Skin epidermis (tissue), 12 donors: ENCODE measurements at regions not wholly inside any gene's neighbourhood (a gene's known extent, or its start where the extent isn't known, plus 50 kb on each side); places are given as distances from the start of the nearest gene placed in this dataset.

Experiments used
- H3K27ac ChIP-seq, 21 experiments: fragments of 200-600 bp; sonication (generic) in 11 of 21; one replicate each; pipeline ENCODE4 v1.5.0; 2020; ENCODE audit warnings: mild to moderate bottlenecking in 3 of 21, inconsistent platforms in 2 of 21, moderate library complexity in 2 of 21
- H3K4me3 ChIP-seq, 7 experiments: fragments of 200-600 bp; sonication (generic) in 2 of 7; one replicate each; pipeline ENCODE4 v1.5.0; 2020; ENCODE audit warnings: inconsistent platforms in 2 of 7, mild to moderate bottlenecking in 2 of 7, moderate library complexity in 1 of 7

DNA sequence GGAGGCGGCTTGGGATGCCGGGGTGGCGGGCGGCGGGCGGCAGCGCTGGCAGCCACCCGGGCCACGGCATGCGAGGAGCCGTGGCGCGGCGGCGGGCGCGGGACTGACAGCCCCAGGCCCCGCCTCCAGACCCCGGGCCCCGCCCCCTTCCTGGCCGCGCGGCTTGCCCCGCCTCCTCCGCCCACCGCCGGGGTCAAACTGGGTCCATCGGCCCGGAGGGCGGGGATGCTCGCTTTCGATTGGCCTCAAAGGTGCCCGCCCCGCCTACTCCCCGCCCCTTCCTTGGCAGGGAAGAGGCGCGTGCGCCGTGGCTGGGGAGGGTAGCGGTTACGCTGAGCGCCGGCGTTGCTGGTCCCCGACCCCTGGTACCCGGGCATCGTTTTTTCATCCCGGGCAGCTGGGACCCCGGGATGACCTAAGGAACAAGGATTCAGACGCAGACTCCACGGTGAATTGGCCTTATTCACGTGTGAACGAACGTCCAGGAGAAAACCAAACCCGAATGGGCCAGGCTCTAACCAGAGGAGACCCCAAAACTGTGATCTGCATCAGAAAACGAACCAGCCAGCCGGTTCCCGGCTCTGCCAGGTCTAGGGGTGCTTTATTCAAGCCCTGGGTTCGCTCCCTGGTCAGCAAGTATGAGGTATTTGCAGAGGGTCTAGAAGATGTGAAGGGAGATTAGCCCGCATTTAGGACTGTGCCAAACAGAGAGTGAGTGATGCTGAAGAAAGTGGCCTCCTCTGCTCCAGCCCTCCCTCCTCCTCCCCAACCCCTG is 117.2 kb upstream of the GUCA2B start:
- peak overlapping the region; percentile 59 to 95 (median 77) for H3K4me3 ChIP-seq
- H3K27ac ChIP-seq = peak overlapping the region in 2 of 21 experiments; percentile 69 to 73

DNA sequence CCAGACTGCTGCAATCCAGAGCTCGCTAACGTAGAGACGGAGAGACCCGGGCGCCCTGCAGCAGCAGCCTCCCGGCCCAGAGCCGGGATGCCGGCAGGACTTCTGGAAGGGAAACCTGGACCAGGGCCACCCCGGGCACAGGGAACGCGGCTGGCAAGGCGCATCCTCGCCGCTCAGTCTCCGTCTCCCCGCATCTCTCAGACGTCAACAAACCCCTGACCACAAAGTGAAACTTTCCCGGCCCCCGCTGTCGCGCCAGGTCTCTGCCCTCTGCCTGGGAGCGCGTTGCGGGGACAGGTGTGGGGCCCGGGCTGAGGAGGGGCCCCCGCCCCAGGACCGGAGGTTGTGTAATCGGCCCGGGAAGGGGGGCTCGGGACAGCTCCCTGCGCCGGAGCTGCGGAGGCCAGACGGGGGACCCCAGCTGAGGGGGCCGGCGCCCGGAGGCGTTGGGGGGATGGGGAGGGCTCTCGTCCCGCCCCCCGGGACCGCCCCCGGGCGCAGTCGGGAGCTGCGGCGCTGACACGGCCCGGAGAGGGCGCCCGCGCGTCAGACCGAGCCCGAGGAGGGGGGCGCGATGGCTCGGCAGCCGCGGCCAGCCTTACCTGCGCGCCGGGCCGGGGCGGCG is 116.6 kb upstream of the HIVEP3 start:
- Histone ChIP-seq H3K27ac (peak overlapping the region in 12 of 21 experiments; percentile 32 to 73 (median 57)), H3K4me3 (peak overlapping the region; percentile 59 to 95 (median 77))

DNA sequence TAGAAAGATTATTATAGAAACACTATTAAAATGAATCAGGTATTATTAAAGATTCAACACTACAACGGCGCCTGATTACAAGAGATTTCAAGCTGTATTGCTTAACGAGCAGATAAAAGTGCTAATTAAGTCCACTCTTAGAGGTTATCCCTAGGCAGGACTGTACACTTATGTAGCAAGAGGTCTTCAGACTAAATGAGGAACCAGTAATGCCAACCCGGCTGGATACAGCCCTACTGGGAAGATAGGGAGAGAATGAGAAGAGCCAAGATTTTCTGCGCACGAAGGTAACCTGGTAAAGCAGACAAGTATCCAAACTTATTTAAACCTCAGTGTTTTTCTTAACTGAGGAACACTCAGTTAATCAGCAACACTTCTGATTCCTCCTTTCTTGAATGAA is 115.7 kb upstream of the HIVEP3 start:
- no peak overlapping the region for H3K27ac ChIP-seq

DNA sequence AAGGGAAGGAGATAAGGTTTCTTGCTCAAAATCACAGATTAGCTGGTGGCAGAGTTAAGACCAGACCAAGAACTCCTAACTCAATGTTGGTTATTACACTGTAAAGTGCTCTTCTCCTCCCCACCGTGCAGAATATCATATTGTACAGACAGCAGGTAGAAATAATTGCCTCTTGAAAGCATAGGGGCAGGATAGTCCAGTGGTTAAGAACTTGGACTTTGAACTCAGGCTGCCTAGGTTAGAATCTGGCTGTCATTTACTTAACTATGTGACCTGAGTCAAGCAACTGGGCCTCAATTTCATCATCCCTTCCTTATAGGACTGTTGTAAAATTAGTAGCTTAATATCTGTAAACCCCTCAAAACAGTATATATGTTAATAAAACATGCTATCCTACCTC is 114.9 kb upstream of the HIVEP3 start:
- H3K27ac ChIP-seq = no peak overlapping the region
- H3K4me3 ChIP-seq = no peak overlapping the region

More for the DNA sequence above, 115.7 kb upstream of the HIVEP3 start:
- peak overlapping the region in 2 of 7 experiments; percentile 86 to 95 for H3K4me3 ChIP-seq

DNA sequence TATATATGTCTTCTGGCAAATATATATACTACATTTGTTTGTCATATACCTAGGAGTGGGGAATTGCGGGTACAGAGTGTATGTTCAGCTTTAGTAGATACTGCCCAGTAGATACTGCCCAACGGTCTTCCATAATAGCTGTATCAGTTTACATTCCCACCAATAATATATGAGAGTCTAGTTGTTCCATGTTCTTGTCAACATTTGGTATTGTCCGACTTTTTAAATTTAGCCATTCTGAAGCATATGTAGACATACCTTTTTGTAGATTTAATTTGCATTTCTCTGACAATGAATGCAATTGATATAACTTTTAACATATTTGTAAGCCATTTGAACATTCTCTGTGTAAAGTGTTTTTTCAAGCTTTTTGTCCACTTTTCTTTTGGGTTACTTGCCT is 99.0 kb upstream of the HIVEP3 start:
- Histone ChIP-seq H3K4me3 (no peak overlapping the region), H3K27ac (no peak overlapping the region)

DNA sequence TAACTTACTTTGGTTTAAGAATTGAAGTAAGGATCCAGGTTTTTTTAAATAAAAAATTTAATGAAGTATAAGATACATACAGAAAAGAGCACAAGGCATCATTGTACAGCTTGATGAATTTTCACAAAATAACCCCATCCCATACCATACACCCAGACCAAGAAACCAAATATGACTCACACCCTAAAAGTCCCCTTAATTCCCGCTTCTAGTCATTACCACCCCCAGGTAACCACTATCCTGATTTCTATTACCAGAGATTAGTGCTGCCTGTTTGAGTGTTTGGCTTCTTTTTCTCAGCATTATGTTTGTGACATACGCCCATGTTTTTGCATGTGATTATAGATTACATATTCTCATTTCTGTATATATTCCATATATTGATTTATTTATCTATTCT is 98.5 kb upstream of the HIVEP3 start:
- H3K4me3 ChIP-seq = no peak overlapping the region
- no peak overlapping the region for H3K27ac ChIP-seq

DNA sequence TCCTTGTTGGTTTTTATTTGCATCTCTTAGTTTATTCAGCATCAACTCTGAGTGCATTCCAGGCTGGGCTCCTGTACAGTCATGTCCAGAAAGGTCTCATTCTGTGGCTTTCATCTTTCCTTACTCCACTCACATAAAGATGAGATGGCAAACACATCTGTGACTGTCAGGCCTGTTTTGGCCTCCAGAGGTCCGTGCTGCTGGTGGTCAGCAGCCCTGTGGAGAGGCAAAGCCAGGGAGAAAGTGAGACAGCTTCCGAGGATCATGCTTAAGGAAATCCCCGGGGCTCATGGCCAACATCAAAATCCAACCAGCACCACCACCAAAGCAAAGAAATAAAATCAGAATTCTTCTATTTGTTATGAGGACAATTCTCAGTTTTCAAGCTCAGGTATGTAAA is 96.1 kb upstream of the HIVEP3 start:
- no peak overlapping the region for H3K27ac ChIP-seq
- H3K4me3 ChIP-seq = no peak overlapping the region

DNA sequence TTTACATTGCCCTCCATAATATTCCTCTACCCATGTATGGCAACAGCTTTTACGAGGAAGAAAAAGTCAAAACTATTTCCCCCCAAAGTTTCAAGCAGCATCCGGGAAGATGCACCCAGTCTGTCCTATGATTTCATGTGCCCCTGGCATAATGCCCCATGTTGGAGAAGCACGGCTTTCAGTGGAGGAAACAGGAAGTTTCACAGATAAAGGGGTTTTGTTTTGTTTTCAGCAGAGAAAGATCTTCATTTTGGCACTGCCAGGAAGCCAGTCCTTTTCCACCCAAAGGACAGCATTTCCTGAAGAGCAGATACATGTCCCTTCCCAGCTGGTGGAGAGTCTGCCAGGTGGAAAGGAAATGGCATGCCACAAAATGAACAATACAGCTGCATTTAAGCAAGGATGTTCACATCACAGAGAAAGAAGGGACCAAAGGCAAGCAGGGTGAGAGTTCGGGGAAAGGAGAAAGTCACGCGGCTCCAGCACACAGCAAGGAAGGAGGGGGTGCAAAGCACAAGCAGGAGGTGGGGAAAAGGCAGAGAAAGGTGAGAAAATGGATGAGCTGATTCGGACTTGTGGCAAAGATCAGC is 95.3 kb upstream of the HIVEP3 start:
- H3K27ac ChIP-seq = peak overlapping the region in 1 of 21 experiments; percentile 16
- H3K4me3 ChIP-seq = no peak overlapping the region

DNA sequence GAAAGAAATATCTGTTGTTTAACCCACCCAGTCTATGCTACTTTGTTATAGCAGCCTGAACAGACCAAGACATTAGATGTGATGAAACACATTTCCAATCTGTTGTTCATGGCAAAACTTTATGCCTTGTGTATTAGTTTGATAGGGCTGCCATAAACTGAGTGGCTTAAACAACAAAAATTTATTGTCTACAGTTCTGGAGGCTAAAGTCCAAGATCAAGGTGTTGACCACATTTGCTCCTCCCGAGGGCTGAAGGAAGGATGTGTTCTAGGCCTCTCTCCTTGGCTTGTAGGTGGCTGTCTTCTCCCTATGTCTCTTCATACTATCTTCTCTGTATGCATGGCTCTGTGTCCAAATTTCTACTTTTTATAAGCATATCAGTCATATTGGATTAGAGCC is 94.1 kb upstream of the HIVEP3 start:
- H3K27ac ChIP-seq = no peak overlapping the region

DNA sequence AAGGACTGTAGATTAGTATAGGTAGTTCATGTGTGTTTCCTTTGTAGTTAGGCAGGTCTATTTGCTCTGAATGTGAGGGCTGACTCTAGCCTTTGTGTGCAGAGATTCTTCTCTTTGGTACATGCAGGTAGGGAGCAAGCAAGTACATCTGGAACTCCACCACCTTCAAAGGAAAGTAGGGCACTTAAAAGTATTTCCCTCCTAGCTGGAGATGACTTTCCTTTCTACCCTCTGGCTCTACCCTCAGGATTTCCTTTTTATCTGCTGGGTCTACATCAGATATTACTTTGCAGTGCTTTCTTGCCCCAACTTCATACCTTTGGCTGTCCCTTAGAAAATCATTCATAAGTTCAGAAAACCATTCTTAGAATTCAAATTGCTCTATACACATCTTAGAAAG is 91.7 kb upstream of the HIVEP3 start:
- H3K27ac ChIP-seq = no peak overlapping the region
- no peak overlapping the region for H3K4me3 ChIP-seq

More for the DNA sequence above, 94.1 kb upstream of the HIVEP3 start:
- no peak overlapping the region for H3K4me3 ChIP-seq

DNA sequence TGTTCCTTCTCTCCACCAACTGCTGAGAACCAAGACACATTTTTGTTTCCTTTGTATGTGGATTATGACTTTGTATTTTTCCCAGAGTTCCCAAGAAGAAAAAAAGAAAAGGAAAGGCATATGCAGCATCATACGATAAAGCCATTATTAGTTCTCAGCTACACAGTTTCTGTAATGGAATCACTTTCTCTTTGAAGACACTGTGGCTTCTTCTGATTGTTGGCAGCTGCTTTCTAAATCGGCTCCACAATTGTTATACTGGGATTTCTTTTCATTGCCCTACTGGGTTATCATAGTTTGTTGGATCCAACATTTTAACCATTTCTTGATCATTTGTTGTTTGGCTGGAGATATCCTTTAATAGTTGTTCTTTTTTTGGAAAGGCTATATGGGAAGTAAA is 89.5 kb upstream of the HIVEP3 start:
- Histone ChIP-seq H3K4me3 (no peak overlapping the region), H3K27ac (no peak overlapping the region)

DNA sequence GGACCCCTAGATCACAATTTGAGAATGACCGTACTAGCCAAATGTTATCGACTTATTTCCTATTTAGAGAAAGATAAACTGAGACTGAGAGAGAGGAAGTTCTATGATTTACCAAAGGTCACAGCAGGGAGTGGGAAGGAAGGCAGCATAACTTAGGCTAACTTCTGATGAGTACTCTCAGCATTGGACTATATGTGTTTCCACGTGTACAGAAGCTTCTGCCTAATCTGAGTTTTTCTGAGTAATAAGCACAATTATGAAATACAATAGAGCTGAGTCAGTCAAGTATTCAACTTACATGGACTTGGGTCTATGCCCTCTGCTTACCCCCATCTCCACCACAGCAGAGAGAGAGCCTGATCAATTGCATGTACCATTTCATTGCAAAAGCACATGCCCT is 88.1 kb upstream of the HIVEP3 start:
- Histone ChIP-seq H3K27ac (no peak overlapping the region), H3K4me3 (no peak overlapping the region)

DNA sequence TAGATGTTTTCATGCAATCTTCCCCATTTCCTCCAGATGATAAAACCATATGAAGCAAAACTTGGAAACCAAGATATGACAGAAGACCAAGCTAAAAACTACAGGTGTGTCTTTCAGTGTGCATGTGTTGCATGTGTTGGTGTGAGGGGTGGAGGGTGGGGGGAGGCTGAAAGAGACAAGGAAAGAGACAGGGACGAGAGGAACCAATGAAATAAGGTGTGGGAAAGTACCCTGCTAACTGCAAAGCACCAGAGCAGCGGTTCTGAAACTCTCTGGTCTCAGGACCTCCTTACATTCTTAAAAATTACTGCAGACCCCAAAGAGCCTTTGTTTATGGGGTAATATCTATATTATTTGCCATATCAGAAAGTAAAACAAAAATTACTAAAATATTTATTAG is 87.4 kb upstream of the HIVEP3 start:
- H3K4me3 ChIP-seq = no peak overlapping the region
- H3K27ac ChIP-seq = no peak overlapping the region

DNA sequence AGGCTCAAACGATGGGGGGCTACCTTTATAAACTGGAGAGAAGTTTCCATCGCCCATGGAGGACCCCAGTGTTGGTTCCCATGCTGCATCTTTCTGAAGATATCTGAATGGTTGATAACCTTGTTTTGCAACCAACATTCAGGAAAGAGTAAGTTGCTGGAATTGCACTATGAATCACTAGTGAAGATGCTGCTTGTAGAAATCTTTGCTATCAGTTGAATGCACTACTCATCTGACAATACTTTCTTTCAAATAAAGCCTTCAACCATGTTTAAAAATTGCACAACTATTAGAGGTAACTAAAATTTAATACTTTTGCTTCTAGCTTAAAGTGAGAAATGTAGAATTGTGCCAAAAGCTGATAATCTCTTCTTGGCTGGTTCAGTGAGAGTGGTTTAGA is 86.8 kb upstream of the HIVEP3 start:
- no peak overlapping the region for H3K27ac ChIP-seq
- no peak overlapping the region for H3K4me3 ChIP-seq

DNA sequence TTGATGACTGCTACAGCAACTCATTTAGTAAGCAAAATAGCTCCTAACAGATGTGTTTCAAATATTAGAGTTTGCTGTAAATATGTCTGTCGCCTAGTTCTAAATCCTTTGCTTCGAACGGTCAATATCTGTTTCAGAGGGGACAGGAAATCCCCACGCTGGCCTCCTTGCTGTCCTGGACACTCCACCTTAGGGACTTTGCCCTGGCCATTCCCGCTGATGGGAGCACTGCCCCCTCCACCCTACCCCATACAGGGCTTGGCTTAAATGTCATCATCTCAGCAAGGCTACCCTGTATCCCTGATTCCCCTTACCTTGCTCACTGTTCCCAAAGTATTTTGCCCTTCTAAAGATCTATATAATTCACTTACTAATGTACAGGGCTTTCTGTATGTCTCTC is 86.1 kb upstream of the HIVEP3 start:
- Histone ChIP-seq H3K4me3 (no peak overlapping the region), H3K27ac (no peak overlapping the region)

DNA sequence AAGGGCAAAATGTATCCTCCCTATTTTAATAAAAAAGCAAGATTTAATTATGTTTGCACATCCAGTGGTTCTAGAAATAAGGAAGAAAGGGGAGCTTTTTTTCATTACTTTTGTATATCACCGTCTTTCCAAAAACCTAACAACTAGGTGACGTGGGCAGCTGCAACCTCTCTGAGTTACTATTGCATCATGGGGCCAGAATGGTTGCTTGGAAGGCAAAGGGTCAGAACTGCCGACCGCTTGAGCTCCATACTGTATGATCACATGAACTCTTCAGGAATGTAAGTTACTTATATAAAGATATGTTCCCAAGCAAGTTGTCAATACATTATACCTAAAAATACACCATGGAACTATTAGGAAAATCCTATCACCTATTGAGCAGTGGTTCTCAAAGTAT is 85.6 kb upstream of the HIVEP3 start:
- H3K4me3 ChIP-seq = no peak overlapping the region

DNA sequence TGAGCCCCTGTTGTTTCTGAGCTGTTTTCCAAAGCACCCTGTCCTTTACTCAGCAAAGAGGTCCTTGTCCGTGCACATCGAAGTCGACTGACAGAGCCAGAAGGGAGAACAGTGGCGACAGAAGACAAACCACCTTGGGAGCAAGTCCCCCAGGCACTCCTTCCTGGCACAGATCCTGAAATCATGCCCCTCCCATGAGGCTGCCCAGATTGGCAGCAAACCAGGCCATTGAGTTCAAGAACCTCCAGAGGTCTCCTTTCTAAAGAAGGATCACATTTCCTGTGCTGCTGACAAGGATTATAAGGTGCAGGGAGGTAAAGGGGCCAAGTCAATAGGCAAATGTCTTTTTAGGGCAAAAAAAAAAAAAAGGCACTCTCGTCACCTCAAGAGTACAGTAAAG is 84.7 kb upstream of the HIVEP3 start:
- Histone ChIP-seq H3K4me3 (no peak overlapping the region), H3K27ac (no peak overlapping the region)

More for the DNA sequence above, 85.6 kb upstream of the HIVEP3 start:
- H3K27ac ChIP-seq = no peak overlapping the region

DNA sequence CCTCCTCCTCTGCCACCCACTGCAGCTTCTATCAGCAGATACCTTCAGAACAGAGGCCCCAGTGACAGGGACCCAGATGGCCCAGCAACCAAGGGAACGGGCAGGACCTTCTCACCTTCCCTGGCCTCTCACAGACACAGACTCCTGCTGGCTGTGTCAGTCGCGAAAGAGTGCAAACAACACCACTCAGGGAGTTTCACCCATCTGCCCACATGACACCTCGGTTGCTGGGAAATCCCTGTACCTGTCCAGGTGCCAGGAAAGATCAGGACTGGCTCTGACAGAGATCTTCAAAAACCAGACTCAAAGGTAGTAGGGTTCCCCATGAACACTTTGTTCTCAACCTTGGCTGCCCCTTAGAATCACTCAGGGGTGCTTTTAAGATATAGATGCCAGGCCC is 83.5 kb upstream of the HIVEP3 start:
- Histone ChIP-seq H3K27ac (no peak overlapping the region), H3K4me3 (no peak overlapping the region)

DNA sequence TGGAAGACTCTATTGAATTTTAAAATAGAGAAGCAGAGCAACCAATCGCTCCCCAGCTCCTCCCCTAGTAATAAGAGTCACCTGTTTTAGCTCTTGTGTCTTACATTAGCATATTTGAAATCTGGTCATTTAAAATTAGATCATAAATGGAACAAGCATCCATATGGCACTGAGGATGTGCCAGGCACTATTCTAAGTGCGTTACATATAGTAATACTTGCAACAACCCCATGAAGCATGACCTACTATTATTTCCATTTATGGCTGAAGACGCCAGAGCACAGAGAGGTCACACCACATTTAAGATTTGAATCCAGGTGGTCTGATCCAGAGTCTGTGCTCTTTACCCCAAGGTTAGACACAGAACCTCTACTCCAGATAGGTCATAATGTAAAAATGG is 82.0 kb upstream of the HIVEP3 start:
- Histone ChIP-seq H3K4me3 (no peak overlapping the region), H3K27ac (no peak overlapping the region)

DNA sequence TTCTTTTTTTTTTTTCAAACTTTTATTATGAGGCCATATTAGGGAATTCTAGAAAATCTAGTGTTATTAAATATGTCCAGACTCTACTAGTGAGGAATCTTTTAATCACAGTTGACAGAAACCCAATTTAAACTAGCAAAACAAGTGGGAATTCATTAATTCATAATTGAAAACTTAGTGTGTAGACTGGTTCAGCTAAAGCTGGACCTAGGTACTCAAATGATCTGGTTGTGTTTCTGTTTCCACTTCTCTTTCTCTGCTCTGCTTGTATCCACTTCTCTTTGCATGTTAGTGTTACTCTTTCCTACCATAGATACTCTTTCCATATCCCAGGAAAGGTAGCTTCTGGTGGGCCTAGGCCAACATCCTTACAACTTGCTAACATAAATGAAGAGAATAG is 81.2 kb upstream of the HIVEP3 start:
- no peak overlapping the region for H3K27ac ChIP-seq
- no peak overlapping the region for H3K4me3 ChIP-seq

DNA sequence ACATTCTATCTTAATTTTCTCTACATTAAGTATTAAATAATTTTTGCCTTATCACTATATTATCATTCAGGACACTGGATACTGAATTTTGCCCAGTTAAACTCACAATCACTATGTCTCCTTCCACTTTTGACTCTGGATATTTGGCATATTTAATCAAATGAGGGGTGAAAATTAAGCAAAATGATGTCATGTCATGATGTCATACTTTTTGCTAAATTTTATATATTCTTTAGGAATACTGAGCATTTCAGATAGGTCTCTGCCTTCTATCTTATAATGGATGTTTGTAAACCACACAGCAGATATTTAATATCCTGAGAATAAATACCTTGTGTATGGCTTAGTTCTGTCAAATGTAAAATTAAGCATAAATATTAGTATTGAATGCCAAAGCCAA is 79.5 kb upstream of the HIVEP3 start:
- no peak overlapping the region for H3K4me3 ChIP-seq
- H3K27ac ChIP-seq = no peak overlapping the region
